ENCODE measurements at regions not wholly inside any gene's neighbourhood (a gene's known extent, or its start where the extent isn't known, plus 50 kb on each side); places are given as distances from the start of the nearest gene placed in this dataset.

- no peak for TF ChIP-seq MXD1 (CRISPR knock-in tag; IDR thresholded peaks at IDR 0.05; ENCODE audit: borderline replicate concordance, poor library complexity, severe bottlenecking)
- TF ChIP-seq NFE2L1 (tag; IDR thresholded peaks at IDR 0.05; ENCODE audit: borderline replicate concordance, low read depth): no peak
- peak; percentile 73 for TF ChIP-seq PKNOX1 (IDR thresholded peaks at IDR 0.05)
- no peak for TF ChIP-seq GTF2A2 (tag; IDR thresholded peaks at IDR 0.05)
- TF ChIP-seq TFE3 (CRISPR knock-in tag; IDR thresholded peaks at IDR 0.05): no peak
- TF ChIP-seq THAP7 (CRISPR knock-in tag; IDR thresholded peaks at IDR 0.05): no peak
- TF ChIP-seq DACH1 (IDR thresholded peaks at IDR 0.05; ENCODE audit: partially characterized antibody): no peak
- TF ChIP-seq ZBTB7A (IDR thresholded peaks at IDR 0.05; ENCODE audit: borderline replicate concordance, control insufficient read depth, low read depth, low read length): peak; percentile 62; the same call in 1 of the 2 replicates
- TF ChIP-seq SP1 (CRISPR knock-in tag; IDR thresholded peaks at IDR 0.05): no peak
- TF ChIP-seq ZNF197 (CRISPR knock-in tag; IDR thresholded peaks at IDR 0.05; ENCODE audit: low read depth): no peak
- TF ChIP-seq EGR1 (conservative IDR thresholded peaks at IDR 0.05): no peak
- no peak for TF ChIP-seq ESRRB (CRISPR knock-in tag; IDR thresholded peaks at IDR 0.05; ENCODE audit: borderline replicate concordance)
- TF ChIP-seq HNRNPH1 (optimal IDR thresholded peaks at IDR 0.05; ENCODE audit: low read depth, low read length): no peak
- no peak for TF ChIP-seq ARID4B (CRISPR knock-in tag; IDR thresholded peaks at IDR 0.05)
- no peak for TF ChIP-seq BRF1 (IDR thresholded peaks at IDR 0.05; ENCODE audit: borderline replicate concordance, extremely low read depth, insufficient read length)
- TF ChIP-seq CSDE1 (IDR thresholded peaks at IDR 0.05): no peak
- TF ChIP-seq SMAD3 (CRISPR knock-in tag; conservative IDR thresholded peaks at IDR 0.05): no peak
- TF ChIP-seq KLF16 (IDR thresholded peaks at IDR 0.05): peak; percentile 84
- TF ChIP-seq MEF2A (IDR thresholded peaks at IDR 0.05; ENCODE audit: control insufficient read depth, low read depth, low read length): 0 out of 2 replicates have a peak, but pooled peaks have one; percentile 6
- no peak for TF ChIP-seq ZNF431 (CRISPR knock-in tag; IDR thresholded peaks at IDR 0.05)
These were observed 156.8 kb upstream of the LYZL1 start (continued) for GRCh38 chr10:29131952-29132547.
